Chondrocyte (in vitro differentiated cells): ENCODE measurements at regions not wholly inside any gene's neighbourhood (a gene's known extent, or its start where the extent isn't known, plus 50 kb on each side); places are given as distances from the start of the nearest gene placed in this dataset.

Experiments used
- DNase-seq: peaks from one replicate; pipeline ENCODE4 v3.0.0; 2021; ENCODE audit warnings: mixed read lengths, low spot score
- H3K27ac Mint-ChIP-seq: one replicate; pipeline ENCODE4 v1.8.0; 2021; ENCODE audit warnings: mild to moderate bottlenecking, moderate library complexity, mixed read lengths; ENCODE audit not compliant: unreplicated experiment
- H3K27me3 Mint-ChIP-seq: 2 replicates; pipeline ENCODE4 v1.8.0; 2021; ENCODE audit warnings: low read depth, mixed read lengths
- H3K36me3 Mint-ChIP-seq: 2 replicates; pipeline ENCODE4 v1.8.0; 2021; ENCODE audit warnings: low read depth, mixed read lengths
- H3K4me1 Mint-ChIP-seq: 2 replicates; pipeline ENCODE4 v1.8.0; 2021; ENCODE audit warnings: low read depth, mild to moderate bottlenecking, mixed read lengths
- H3K4me3 Mint-ChIP-seq: one replicate; pipeline ENCODE4 v1.8.0; 2021; ENCODE audit warnings: mild to moderate bottlenecking, moderate library complexity, mixed read lengths; ENCODE audit not compliant: unreplicated experiment
- H3K9me3 Mint-ChIP-seq: 2 replicates; pipeline ENCODE4 v1.8.0; 2021; ENCODE audit warnings: low read depth, mixed read lengths
- CTCF ChIP-seq: fragments of 200-600 bp; sonication (generic); IDR thresholded peaks from 2 replicates; pipeline ENCODE4 v1.5.0; 2021; ENCODE audit warnings: antibody characterized with exemption, mild to moderate bottlenecking, moderate library complexity

DNA sequence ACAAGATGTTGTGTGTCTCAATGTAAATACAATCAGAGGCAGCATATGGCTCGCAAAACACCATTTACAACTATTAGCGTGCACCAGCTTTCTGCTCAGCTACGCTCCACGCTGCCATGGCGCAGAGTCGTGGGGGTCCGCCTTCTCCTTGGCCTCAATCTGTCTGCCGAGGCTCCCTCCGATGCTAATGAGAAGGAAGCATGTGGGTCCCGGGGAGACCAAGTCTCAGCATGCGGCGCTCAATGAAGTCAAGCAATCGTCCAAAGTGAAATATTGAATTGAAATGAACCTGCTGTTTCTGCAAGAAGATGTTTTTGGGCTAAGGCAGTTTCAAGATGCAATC is 228.9 kb downstream of the TOMM20 start:
- Mint-ChIP-seq H3K9me3 (no peaks in the 10 kb centered on the region), H3K36me3 (no peaks in the 10 kb centered on the region), H3K4me1 (peaks cover 12% of the 10 kb centered on the region), H3K4me3 (no peak overlapping the region), H3K27ac (no peak overlapping the region), H3K27me3 (no peaks in the 10 kb centered on the region)
- TF ChIP-seq CTCF, result no peak
- DNase-seq, result no peak

GRCh38 chr1:234899041-234899729 is 229.5 kb downstream of the TOMM20 start:
- H3K4me3 Mint-ChIP-seq, result no peak overlapping the region
- H3K4me1 Mint-ChIP-seq, result peaks cover 17% of the 10 kb centered on the region
- H3K9me3 Mint-ChIP-seq, result no peaks in the 10 kb centered on the region
- H3K27ac Mint-ChIP-seq, result no peak overlapping the region
- H3K36me3 Mint-ChIP-seq, result no peaks in the 10 kb centered on the region
- no peaks in the 10 kb centered on the region for H3K27me3 Mint-ChIP-seq
- no peak for TF ChIP-seq CTCF
- DNase-seq, result no peak

DNA sequence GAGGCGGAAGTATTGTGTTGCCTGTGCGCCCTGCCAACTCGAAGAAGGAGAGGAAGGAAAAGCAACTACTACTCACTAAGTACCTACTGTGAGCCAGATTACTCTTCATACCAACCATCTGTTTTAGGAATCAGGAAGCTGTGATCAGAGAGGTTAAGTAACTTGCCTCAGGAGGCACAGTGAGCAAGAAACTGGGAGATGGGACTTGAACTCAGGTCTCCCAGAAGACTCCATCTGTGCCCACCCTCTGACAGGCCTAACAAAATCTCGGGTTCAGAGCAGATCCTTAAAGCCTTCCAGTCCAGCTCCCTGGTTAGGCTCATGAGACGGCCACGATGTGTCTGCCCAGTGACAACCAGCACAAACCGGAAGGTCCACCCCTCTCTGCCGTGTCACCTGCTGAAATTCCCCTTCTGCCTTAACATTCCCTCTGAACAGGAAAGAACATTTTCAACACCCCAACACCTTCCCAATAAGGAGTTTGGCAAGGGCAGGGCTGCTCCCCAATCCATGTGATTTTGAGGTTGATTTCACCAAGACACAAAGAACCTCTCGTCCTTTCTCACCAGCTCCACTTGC is 230.1 kb downstream of the TOMM20 start:
- no peak for TF ChIP-seq CTCF
- DNase-seq, result peak; percentile 26
- Mint-ChIP-seq H3K27me3 (no peaks in the 10 kb centered on the region), H3K4me3 (no peak overlapping the region), H3K9me3 (no peaks in the 10 kb centered on the region), H3K27ac (no peak overlapping the region), H3K4me1 (peaks cover 22% of the 10 kb centered on the region), H3K36me3 (no peaks in the 10 kb centered on the region)

DNA sequence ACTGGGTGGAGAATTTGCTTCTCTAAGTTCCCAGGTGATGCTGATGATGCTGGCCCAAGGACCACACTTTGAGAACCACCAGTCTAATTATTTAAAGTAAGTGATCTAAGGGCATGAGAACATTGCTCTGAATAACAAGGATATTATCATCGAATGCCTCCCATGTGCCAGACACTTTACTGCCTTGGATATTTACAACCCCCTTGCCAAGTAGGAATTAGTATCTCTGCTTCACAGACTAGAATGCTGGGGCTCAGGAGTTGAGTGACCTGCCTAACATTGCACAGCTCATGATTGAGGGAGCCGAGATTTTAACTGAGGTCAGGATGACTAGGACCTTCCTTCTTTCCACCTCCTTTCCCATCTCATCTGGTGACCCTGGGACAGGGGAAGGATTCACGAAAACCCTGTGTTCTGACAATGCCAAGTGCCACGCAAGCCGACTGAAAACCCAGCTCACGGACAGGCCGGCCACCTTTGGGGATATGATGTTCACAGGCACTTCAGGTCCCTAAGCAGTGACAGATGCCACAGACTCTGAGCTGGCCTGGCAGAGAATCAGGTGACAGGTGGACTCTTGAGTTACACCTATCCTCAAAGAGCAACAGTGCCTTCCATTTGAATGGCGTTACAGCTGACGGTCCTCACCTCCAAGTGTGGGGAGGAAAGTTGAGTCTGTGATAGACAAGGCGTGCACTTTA is 230.7 kb downstream of the TOMM20 start:
- no peak overlapping the region for H3K4me3 Mint-ChIP-seq
- H3K27me3 Mint-ChIP-seq, result no peaks in the 10 kb centered on the region
- H3K27ac Mint-ChIP-seq, result no peak overlapping the region
- no peaks in the 10 kb centered on the region for H3K36me3 Mint-ChIP-seq
- H3K4me1 Mint-ChIP-seq, result peaks cover 22% of the 10 kb centered on the region
- peak; percentile 51 for DNase-seq
- TF ChIP-seq CTCF, result no peak
- no peaks in the 10 kb centered on the region for H3K9me3 Mint-ChIP-seq

DNA sequence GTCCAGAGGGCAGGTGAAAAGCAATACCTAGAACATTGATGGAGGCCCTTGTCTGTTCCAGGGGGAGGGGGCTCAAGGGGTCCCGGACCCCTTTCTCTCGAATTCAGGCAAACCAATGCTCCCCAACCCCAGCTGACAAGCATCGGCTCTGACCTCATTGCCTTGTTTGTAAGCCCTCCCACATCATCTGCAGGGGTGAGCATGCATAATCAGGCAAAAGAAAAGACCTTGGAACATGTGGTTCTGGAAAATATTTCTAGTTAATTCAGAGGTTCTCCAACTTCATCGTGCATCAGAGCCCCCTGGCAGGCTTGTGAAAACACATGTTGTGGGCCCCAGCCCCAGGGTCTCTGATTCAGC is 231.3 kb downstream of the TOMM20 start:
- no peak overlapping the region for H3K27ac Mint-ChIP-seq
- no peaks in the 10 kb centered on the region for H3K9me3 Mint-ChIP-seq
- no peak for DNase-seq
- no peaks in the 10 kb centered on the region for H3K27me3 Mint-ChIP-seq
- no peak overlapping the region for H3K4me3 Mint-ChIP-seq
- peaks cover 22% of the 10 kb centered on the region for H3K4me1 Mint-ChIP-seq
- no peak for TF ChIP-seq CTCF
- no peaks in the 10 kb centered on the region for H3K36me3 Mint-ChIP-seq
